ENCODE measurements at regions not wholly inside any gene's neighbourhood (a gene's known extent, or its start where the extent isn't known, plus 50 kb on each side); places are given as distances from the start of the nearest gene placed in this dataset.

GRCh38 chr10:56975513-56975912, 614.5 kb upstream of the ZWINT start:
- TF ChIP-seq, protein P1, sequence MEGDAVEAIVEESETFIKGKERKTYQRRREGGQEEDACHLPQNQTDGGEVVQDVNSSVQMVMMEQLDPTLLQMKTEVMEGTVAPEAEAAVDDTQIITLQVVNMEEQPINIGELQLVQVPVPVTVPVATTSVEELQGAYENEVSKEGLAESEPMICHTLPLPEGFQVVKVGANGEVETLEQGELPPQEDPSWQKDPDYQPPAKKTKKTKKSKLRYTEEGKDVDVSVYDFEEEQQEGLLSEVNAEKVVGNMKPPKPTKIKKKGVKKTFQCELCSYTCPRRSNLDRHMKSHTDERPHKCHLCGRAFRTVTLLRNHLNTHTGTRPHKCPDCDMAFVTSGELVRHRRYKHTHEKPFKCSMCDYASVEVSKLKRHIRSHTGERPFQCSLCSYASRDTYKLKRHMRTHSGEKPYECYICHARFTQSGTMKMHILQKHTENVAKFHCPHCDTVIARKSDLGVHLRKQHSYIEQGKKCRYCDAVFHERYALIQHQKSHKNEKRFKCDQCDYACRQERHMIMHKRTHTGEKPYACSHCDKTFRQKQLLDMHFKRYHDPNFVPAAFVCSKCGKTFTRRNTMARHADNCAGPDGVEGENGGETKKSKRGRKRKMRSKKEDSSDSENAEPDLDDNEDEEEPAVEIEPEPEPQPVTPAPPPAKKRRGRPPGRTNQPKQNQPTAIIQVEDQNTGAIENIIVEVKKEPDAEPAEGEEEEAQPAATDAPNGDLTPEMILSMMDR (IDR thresholded peaks at IDR 0.05; ENCODE audit: low read depth, low read length): no peak
- no peak for TF ChIP-seq EZH2phosphoT487 (IDR thresholded peaks at IDR 0.05; ENCODE audit: low read depth)

Measured in OCI-LY3 (cell line).